Neuron (in vitro differentiated cells): ENCODE measurements at regions not wholly inside any gene's neighbourhood (a gene's known extent, or its start where the extent isn't known, plus 50 kb on each side); places are given as distances from the start of the nearest gene placed in this dataset.
"Not testable (repeated sequence)": the region's sequence is repeated elsewhere in the genome, so short reads cannot be mapped to it uniquely, and the experiment has no call there.

ENCODE experiments used
- H2AFZ ChIP-seq: one replicate; pipeline ENCODE4 v1.6.1; 2013; ENCODE audit warnings: low read depth, mild to moderate bottlenecking, inconsistent platforms, low read length, moderate library complexity
- H3K27me3 ChIP-seq: one replicate; pipeline ENCODE4 v1.6.1; 2013; ENCODE audit warnings: low read length; ENCODE audit not compliant: insufficient read depth
- H3K36me3 ChIP-seq: one replicate; pipeline ENCODE4 v1.6.1; 2013; ENCODE audit warnings: low read length; ENCODE audit not compliant: insufficient read depth
- H3K4me1 ChIP-seq: one replicate; pipeline ENCODE4 v1.6.1; 2013; ENCODE audit warnings: low read length; ENCODE audit not compliant: insufficient read depth
- H3K4me3 ChIP-seq: 2 replicates; pipeline ENCODE4 v1.5.1; 2013; ENCODE audit warnings: mild to moderate bottlenecking, low read length, moderate library complexity
- H3K9me3 ChIP-seq: one replicate; pipeline ENCODE4 v1.6.1; 2013; ENCODE audit warnings: low read length

- Histone ChIP-seq H3K36me3 (no peaks in the 10 kb centered on the region), H2AFZ (no peak overlapping the region), H3K4me1 (no peaks in the 10 kb centered on the region), H3K27me3 (no peaks in the 10 kb centered on the region), H3K4me3 (no peak overlapping the region), H3K9me3 (no peaks in the 10 kb centered on the region)
Measured at GRCh38 chr1:190685676-190686075, 208.0 kb upstream of the BRINP3 start.

GRCh38 chr1:190688096-190688495, 210.4 kb upstream of the BRINP3 start:
- H2AFZ ChIP-seq: no peak overlapping the region
- no peaks in the 10 kb centered on the region for H3K4me1 ChIP-seq
- no peak overlapping the region for H3K4me3 ChIP-seq
- no peaks in the 10 kb centered on the region for H3K9me3 ChIP-seq
- H3K27me3 ChIP-seq: no peaks in the 10 kb centered on the region
- no peaks in the 10 kb centered on the region for H3K36me3 ChIP-seq

GRCh38 chr1:190698488-190698887, 220.8 kb upstream of the BRINP3 start:
- H3K27me3 ChIP-seq, H3K4me3 ChIP-seq, H3K36me3 ChIP-seq, H3K4me1 ChIP-seq, H3K9me3 ChIP-seq, H2AFZ ChIP-seq: not testable (repeated sequence)

- no peaks in the 10 kb centered on the region for H3K4me1 ChIP-seq
- H3K9me3 ChIP-seq: peaks cover 3% of the 10 kb centered on the region
- H2AFZ ChIP-seq: no peak overlapping the region
- H3K36me3 ChIP-seq: no peaks in the 10 kb centered on the region
- no peaks in the 10 kb centered on the region for H3K27me3 ChIP-seq
- H3K4me3 ChIP-seq: no peak overlapping the region
Measured at GRCh38 chr1:190699165-190699564, 221.5 kb upstream of the BRINP3 start.

GRCh38 chr1:190708418-190709057, 230.9 kb upstream of the BRINP3 start:
- Histone ChIP-seq H3K27me3 (no peaks in the 10 kb centered on the region), H3K9me3 (no peaks in the 10 kb centered on the region), H2AFZ (no peak overlapping the region), H3K4me1 (no peaks in the 10 kb centered on the region), H3K36me3 (no peaks in the 10 kb centered on the region), H3K4me3 (no peak overlapping the region)

- H3K9me3 ChIP-seq: no peaks in the 10 kb centered on the region
- H2AFZ ChIP-seq: no peak overlapping the region
- no peak overlapping the region for H3K4me3 ChIP-seq
- no peaks in the 10 kb centered on the region for H3K36me3 ChIP-seq
- no peaks in the 10 kb centered on the region for H3K27me3 ChIP-seq
- H3K4me1 ChIP-seq: no peaks in the 10 kb centered on the region
Measured at GRCh38 chr1:190711069-190711468, 233.4 kb upstream of the BRINP3 start.

GRCh38 chr1:190717055-190717454, 239.4 kb upstream of the BRINP3 start:
- H3K36me3 ChIP-seq: no peaks in the 10 kb centered on the region
- H3K4me1 ChIP-seq: no peaks in the 10 kb centered on the region
- no peaks in the 10 kb centered on the region for H3K27me3 ChIP-seq
- no peaks in the 10 kb centered on the region for H3K9me3 ChIP-seq
- H3K4me3 ChIP-seq: no peak overlapping the region
- H2AFZ ChIP-seq: no peak overlapping the region

- H3K9me3 ChIP-seq: no peaks in the 10 kb centered on the region
- H3K36me3 ChIP-seq: no peaks in the 10 kb centered on the region
- H3K4me1 ChIP-seq: no peaks in the 10 kb centered on the region
- no peaks in the 10 kb centered on the region for H3K27me3 ChIP-seq
- no peak overlapping the region for H3K4me3 ChIP-seq
- H2AFZ ChIP-seq: no peak overlapping the region
Measured at GRCh38 chr1:190736971-190737590, 259.4 kb upstream of the BRINP3 start.

- H3K4me1 ChIP-seq: no peaks in the 10 kb centered on the region
- no peak overlapping the region for H3K4me3 ChIP-seq
- no peaks in the 10 kb centered on the region for H3K27me3 ChIP-seq
- no peak overlapping the region for H2AFZ ChIP-seq
- no peaks in the 10 kb centered on the region for H3K36me3 ChIP-seq
- H3K9me3 ChIP-seq: no peaks in the 10 kb centered on the region
Measured at GRCh38 chr1:190738317-190738716, 260.7 kb upstream of the BRINP3 start.

- Histone ChIP-seq H3K36me3 (no peaks in the 10 kb centered on the region), H2AFZ (no peak overlapping the region), H3K4me3 (no peak overlapping the region), H3K27me3 (no peaks in the 10 kb centered on the region), H3K4me1 (no peaks in the 10 kb centered on the region), H3K9me3 (no peaks in the 10 kb centered on the region)
Measured at GRCh38 chr1:190739926-190740325, 262.3 kb upstream of the BRINP3 start.

- H3K36me3 ChIP-seq: no peaks in the 10 kb centered on the region
- no peak overlapping the region for H3K4me3 ChIP-seq
- H3K4me1 ChIP-seq: no peaks in the 10 kb centered on the region
- no peaks in the 10 kb centered on the region for H3K27me3 ChIP-seq
- no peak overlapping the region for H2AFZ ChIP-seq
- H3K9me3 ChIP-seq: no peaks in the 10 kb centered on the region
Measured at GRCh38 chr1:190747704-190748103, 270.0 kb upstream of the BRINP3 start.

GRCh38 chr1:190752131-190752530, 274.5 kb upstream of the BRINP3 start:
- Histone ChIP-seq H3K27me3 (no peaks in the 10 kb centered on the region), H3K9me3 (no peaks in the 10 kb centered on the region), H3K36me3 (no peaks in the 10 kb centered on the region), H3K4me3 (no peak overlapping the region), H2AFZ (no peak overlapping the region), H3K4me1 (no peaks in the 10 kb centered on the region)

- H3K4me3 ChIP-seq: no peak overlapping the region
- H3K4me1 ChIP-seq: no peaks in the 10 kb centered on the region
- H3K9me3 ChIP-seq: no peaks in the 10 kb centered on the region
- no peak overlapping the region for H2AFZ ChIP-seq
- H3K36me3 ChIP-seq: no peaks in the 10 kb centered on the region
- no peaks in the 10 kb centered on the region for H3K27me3 ChIP-seq
Measured at GRCh38 chr1:190754666-190755065, 277.0 kb upstream of the BRINP3 start.

- Histone ChIP-seq H3K9me3 (no peaks in the 10 kb centered on the region), H3K27me3 (no peaks in the 10 kb centered on the region), H2AFZ (no peak overlapping the region), H3K4me1 (no peaks in the 10 kb centered on the region), H3K4me3 (no peak overlapping the region), H3K36me3 (no peaks in the 10 kb centered on the region)
Measured at GRCh38 chr1:190759807-190760206, 282.1 kb upstream of the BRINP3 start.
